ENCODE measurements at regions not wholly inside any gene's neighbourhood (a gene's known extent, or its start where the extent isn't known, plus 50 kb on each side); places are given as distances from the start of the nearest gene placed in this dataset.

DNA sequence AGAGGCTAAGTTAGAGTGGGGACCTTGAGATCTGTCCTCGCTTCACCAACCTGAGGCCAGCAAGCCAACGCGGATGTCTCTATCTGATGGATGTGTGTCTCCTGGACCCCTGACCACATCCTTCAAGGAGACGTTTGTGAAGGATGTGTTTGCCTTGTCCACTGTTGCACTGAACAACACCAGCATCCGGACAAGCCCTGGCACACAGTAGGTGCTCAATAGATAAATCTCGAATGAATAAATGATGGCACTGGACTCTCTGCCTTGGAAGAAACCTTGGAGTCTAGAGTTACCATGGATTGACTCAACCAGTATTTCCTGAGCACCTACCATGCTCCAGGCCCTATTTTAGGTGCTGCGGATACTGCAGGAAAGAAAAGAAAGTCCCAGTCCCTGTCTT, 97.7 kb upstream of the PTPN1 start:
- no peak for TF ChIP-seq POLR2AphosphoS5 (IDR thresholded peaks at IDR 0.05)
- no peak for TF ChIP-seq POLR2A (IDR thresholded peaks at IDR 0.05)
- no peak for TF ChIP-seq CTCF (IDR thresholded peaks at IDR 0.05)

Measured in breast epithelium (tissue), 3 donors.